Immature natural killer cell (primary cell): ENCODE measurements at regions not wholly inside any gene's neighbourhood (a gene's known extent, or its start where the extent isn't known, plus 50 kb on each side); places are given as distances from the start of the nearest gene placed in this dataset.

Experiments used
- DNase-seq, 3 donors: peaks; one replicate each; pipeline ENCODE4 v3.0.0; 2022; ENCODE audit warnings: mixed read lengths in 1 of 3
- H3K27ac Mint-ChIP-seq, 6 donors: one replicate each; pipeline ENCODE4 v1.8.0; 2020; ENCODE audit warnings: mixed read lengths in 6 of 6, mild to moderate bottlenecking in 5 of 6, inconsistent platforms in 4 of 6, moderate library complexity in 3 of 6
- H3K27me3 Mint-ChIP-seq, 3 donors: one replicate each; pipeline ENCODE4 v1.8.0; 2020 to 2021; ENCODE audit warnings: low read depth in 3 of 3, mild to moderate bottlenecking in 3 of 3, mixed read lengths in 3 of 3, moderate library complexity in 3 of 3, inconsistent platforms in 1 of 3
- H3K36me3 Mint-ChIP-seq, 3 donors: one replicate each; pipeline ENCODE4 v1.8.0; 2020; ENCODE audit warnings: mixed read lengths in 3 of 3, inconsistent platforms in 2 of 3, mild to moderate bottlenecking in 2 of 3
- H3K4me1 Mint-ChIP-seq, 2 donors: one replicate each; pipeline ENCODE4 v1.8.0; 2020; ENCODE audit warnings: inconsistent platforms in 2 of 2, mild to moderate bottlenecking in 2 of 2, mixed read lengths in 2 of 2, moderate library complexity in 1 of 2
- H3K4me3 Mint-ChIP-seq, 5 donors: one replicate each; pipeline ENCODE4 v1.8.0; 2020; ENCODE audit warnings: mild to moderate bottlenecking in 5 of 5, mixed read lengths in 5 of 5, inconsistent platforms in 3 of 5, moderate library complexity in 3 of 5
- H3K9me3 Mint-ChIP-seq, 6 donors: one replicate each; pipeline ENCODE4 v1.8.0; 2020; ENCODE audit warnings: mild to moderate bottlenecking in 6 of 6, mixed read lengths in 6 of 6, inconsistent platforms in 4 of 6, moderate library complexity in 3 of 6

DNA sequence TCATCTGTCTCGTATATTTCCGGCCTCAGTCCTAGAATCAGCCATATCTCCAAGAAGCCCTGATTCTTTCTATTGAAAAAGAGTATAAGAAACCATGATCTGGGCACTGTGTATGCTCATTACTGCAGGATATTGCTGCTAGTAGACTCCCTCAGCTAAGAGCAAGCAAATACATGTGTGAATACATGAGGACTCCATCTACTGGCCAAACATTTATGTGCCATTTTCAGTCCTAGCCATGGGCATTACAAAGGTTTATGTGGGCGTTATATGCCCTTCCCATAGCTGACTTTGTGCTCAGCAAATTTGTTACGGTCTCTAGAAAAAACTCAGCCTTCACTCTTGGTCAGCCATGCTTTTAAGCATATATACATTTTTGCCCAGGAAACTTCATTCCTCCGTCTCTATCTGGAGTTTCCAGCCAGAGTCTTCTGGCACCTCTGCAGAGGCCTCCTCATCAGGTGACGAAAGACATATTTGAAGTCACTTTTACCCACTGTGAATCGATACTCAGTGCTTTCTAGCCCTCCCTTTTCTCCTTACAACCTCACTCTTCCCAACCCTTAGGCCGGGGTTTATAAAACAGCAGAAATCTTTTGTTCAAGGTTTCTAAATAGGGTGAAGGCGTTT, 1495.6 kb upstream of the CDH6 start:
- H3K36me3 Mint-ChIP-seq: peaks cover 0 to 3% (median 0%) of the 10 kb centered on the region in 3 donors

DNA sequence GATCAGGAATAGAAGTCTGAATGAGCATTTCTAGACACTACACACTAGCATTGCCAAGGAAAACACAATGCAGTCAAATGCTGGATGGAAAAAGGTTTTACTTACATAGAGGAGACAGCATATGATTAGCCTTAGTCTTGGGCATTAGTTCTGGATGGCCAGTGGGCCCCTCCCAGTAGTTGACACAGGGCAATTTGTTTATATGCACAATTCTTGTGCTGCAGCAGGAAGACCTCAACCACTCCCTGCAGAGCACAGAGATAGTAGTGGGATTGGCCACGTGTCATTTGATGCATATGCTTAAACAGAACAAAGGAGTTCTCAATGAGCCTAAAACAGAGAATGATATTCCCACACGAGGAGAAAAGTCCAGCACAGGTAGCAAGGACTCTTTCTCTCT, 1496.2 kb upstream of the CDH6 start:
- no peaks in the 10 kb centered on the region for H3K4me1 Mint-ChIP-seq
- H3K27me3 Mint-ChIP-seq: no peaks in the 10 kb centered on the region
- DNase-seq: no peak
- peaks cover 10 to 38% (median 23%) of the 10 kb centered on the region in 6 donors for H3K9me3 Mint-ChIP-seq
- H3K4me3 Mint-ChIP-seq: no peak overlapping the region
- no peak overlapping the region for H3K27ac Mint-ChIP-seq
- H3K36me3 Mint-ChIP-seq: peaks cover 0 to 3% (median 0%) of the 10 kb centered on the region in 3 donors

More for the DNA sequence above, 1495.6 kb upstream of the CDH6 start:
- DNase-seq: no peak
- no peak overlapping the region for H3K27ac Mint-ChIP-seq
- no peaks in the 10 kb centered on the region for H3K4me1 Mint-ChIP-seq
- peaks cover 8 to 38% (median 21%) of the 10 kb centered on the region in 6 donors for H3K9me3 Mint-ChIP-seq
- no peak overlapping the region for H3K4me3 Mint-ChIP-seq
- H3K27me3 Mint-ChIP-seq: no peaks in the 10 kb centered on the region

GRCh38 chr5:29672678-29673077, 1520.8 kb upstream of the CDH6 start:
- DNase-seq: no peak
- no peaks in the 10 kb centered on the region for H3K4me1 Mint-ChIP-seq
- H3K9me3 Mint-ChIP-seq: peaks cover 2 to 61% (median 31%) of the 10 kb centered on the region in 6 donors
- no peak overlapping the region for H3K27ac Mint-ChIP-seq
- H3K4me3 Mint-ChIP-seq: no peak overlapping the region
- peaks cover 0 to 7% (median 4%) of the 10 kb centered on the region in 3 donors for H3K36me3 Mint-ChIP-seq
- peaks cover 0 to 1% (median 0%) of the 10 kb centered on the region in 3 donors for H3K27me3 Mint-ChIP-seq

DNA sequence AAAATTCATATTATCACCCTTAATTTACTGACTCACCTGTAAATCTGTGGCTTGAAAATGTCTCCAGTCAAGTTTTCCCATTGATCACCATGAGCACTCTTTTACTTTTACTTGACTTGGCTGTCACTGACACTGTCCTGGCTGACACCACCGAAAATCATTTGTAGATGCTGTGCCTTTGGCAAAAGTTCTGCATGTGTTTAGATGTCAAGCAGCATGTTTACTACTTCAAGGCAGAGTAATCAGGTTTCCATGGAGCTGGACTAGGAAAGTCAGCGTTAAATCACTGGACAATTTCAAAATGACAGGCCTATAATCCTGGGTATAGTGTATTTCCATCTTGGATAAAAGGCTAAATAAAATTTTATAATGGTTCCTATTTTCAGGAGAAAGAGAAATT, 1530.6 kb upstream of the CDH6 start:
- Mint-ChIP-seq H3K27ac (no peak overlapping the region), H3K4me3 (no peak overlapping the region), H3K36me3 (peaks cover 0 to 2% (median 0%) of the 10 kb centered on the region in 3 donors), H3K9me3 (peaks cover 3 to 52% (median 38%) of the 10 kb centered on the region in 6 donors), H3K27me3 (no peaks in the 10 kb centered on the region), H3K4me1 (no peaks in the 10 kb centered on the region)
- no peak for DNase-seq

- Mint-ChIP-seq H3K4me3 (no peak overlapping the region), H3K27ac (no peak overlapping the region), H3K27me3 (no peaks in the 10 kb centered on the region), H3K36me3 (peaks cover 0 to 4% (median 0%) of the 10 kb centered on the region in 3 donors), H3K4me1 (no peaks in the 10 kb centered on the region), H3K9me3 (peaks cover 18 to 58% (median 37%) of the 10 kb centered on the region in 6 donors)
- no peak for DNase-seq
These were observed 1538.5 kb upstream of the CDH6 start for GRCh38 chr5:29654954-29655353.

DNA sequence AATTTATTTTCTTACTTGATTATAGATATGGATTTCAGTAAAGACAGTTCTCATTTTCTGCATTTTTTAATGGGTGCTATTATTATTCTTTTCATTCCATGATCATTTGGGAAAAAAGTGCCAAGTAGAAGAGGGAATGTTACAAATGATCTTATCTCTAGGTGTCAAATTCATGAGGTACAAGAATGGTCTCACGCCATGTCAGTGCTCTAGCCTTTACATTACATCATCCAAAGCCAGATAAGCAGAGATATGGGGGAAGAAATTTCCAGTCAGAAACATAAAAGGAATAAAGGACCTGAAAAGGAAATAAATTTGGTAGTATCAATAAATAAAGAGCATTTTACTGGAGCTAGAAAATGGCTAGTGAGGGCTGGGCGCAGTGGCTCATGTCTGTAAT, 1544.2 kb upstream of the CDH6 start:
- Mint-ChIP-seq H3K4me1 (no peaks in the 10 kb centered on the region), H3K27ac (no peak overlapping the region), H3K4me3 (no peak overlapping the region), H3K9me3 (peaks cover 11 to 45% (median 38%) of the 10 kb centered on the region in 6 donors), H3K36me3 (peaks cover 0 to 5% (median 2%) of the 10 kb centered on the region in 3 donors), H3K27me3 (peaks cover 0 to 3% (median 0%) of the 10 kb centered on the region in 3 donors)
- DNase-seq: no peak

GRCh38 chr5:29642601-29643000, 1550.9 kb upstream of the CDH6 start:
- Mint-ChIP-seq H3K4me1 (no peaks in the 10 kb centered on the region), H3K27ac (peak overlapping the region in 1 of 6 donors; percentile 54), H3K9me3 (peaks cover 12 to 53% (median 42%) of the 10 kb centered on the region in 6 donors), H3K27me3 (peaks cover 0 to 9% (median 0%) of the 10 kb centered on the region in 3 donors), H3K36me3 (peaks cover 0 to 6% (median 0%) of the 10 kb centered on the region in 3 donors), H3K4me3 (no peak overlapping the region)
- no peak for DNase-seq

- no peak overlapping the region for H3K4me3 Mint-ChIP-seq
- H3K36me3 Mint-ChIP-seq: peaks cover 0 to 3% (median 0%) of the 10 kb centered on the region in 3 donors
- no peak overlapping the region for H3K27ac Mint-ChIP-seq
- no peaks in the 10 kb centered on the region for H3K4me1 Mint-ChIP-seq
- DNase-seq: no peak
- no peaks in the 10 kb centered on the region for H3K27me3 Mint-ChIP-seq
- peaks cover 9 to 59% (median 38%) of the 10 kb centered on the region in 6 donors for H3K9me3 Mint-ChIP-seq
These were observed 1579.3 kb upstream of the CDH6 start for GRCh38 chr5:29614206-29614605.

- no peaks in the 10 kb centered on the region for H3K27me3 Mint-ChIP-seq
- H3K9me3 Mint-ChIP-seq: peaks cover 7 to 63% (median 43%) of the 10 kb centered on the region in 6 donors
- H3K4me1 Mint-ChIP-seq: no peaks in the 10 kb centered on the region
- H3K4me3 Mint-ChIP-seq: no peak overlapping the region
- DNase-seq: no peak
- peaks cover 0 to 3% (median 0%) of the 10 kb centered on the region in 3 donors for H3K36me3 Mint-ChIP-seq
- no peak overlapping the region for H3K27ac Mint-ChIP-seq
These were observed 1605.2 kb upstream of the CDH6 start for GRCh38 chr5:29588236-29588635.

GRCh38 chr5:29587832-29588231, 1605.7 kb upstream of the CDH6 start:
- H3K27me3 Mint-ChIP-seq: no peaks in the 10 kb centered on the region
- peaks cover 0 to 3% (median 0%) of the 10 kb centered on the region in 3 donors for H3K36me3 Mint-ChIP-seq
- no peak for DNase-seq
- no peaks in the 10 kb centered on the region for H3K4me1 Mint-ChIP-seq
- H3K9me3 Mint-ChIP-seq: peaks cover 7 to 63% (median 43%) of the 10 kb centered on the region in 6 donors
- no peak overlapping the region for H3K4me3 Mint-ChIP-seq
- no peak overlapping the region for H3K27ac Mint-ChIP-seq

DNA sequence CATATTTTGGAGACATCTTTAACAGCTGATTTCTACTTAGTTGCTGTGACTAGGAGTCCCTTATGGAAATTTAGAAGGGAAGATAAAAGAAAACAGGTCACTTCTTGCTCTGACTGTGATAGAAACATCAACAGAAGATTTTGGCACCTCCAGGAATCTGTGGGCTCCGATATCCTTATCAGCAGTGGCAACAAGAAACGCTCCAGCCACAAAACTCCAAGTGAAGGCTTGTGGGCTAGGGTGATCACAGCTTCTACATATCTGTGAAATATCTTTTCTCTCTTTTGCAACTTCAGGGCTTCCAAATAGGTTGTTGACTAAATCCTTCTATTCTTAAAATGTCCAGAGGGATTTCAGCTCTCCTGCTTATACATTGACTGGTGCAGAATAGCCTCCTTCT, 1625.5 kb upstream of the CDH6 start:
- no peak for DNase-seq
- Mint-ChIP-seq H3K4me3 (no peak overlapping the region), H3K4me1 (no peaks in the 10 kb centered on the region), H3K27me3 (peaks cover 0 to 2% (median 1%) of the 10 kb centered on the region in 3 donors), H3K9me3 (peaks cover 5 to 43% (median 32%) of the 10 kb centered on the region in 6 donors), H3K27ac (no peak overlapping the region), H3K36me3 (no peaks in the 10 kb centered on the region)

DNA sequence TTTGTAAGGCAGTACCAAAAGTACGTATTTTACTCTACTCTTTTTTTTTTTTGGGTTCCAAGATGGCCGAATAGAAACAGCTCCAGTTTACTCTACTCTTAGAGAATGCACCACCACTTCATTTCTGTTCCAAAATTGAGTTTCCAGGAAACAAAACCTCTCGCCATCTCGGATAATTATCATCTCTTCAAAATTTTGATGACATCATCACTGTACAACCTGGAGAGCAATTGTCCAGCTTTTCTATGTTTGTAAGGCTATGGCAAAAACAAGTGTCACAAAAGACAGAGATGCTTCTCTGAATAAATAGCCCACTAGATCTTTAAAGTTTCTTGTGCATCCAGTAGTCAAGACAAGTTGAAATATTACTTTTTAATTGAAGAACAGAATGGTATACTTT, 1631.9 kb upstream of the CDH6 start:
- no peaks in the 10 kb centered on the region for H3K36me3 Mint-ChIP-seq

GRCh38 chr5:29550523-29550922, 1643.0 kb upstream of the CDH6 start:
- no peak overlapping the region for H3K4me3 Mint-ChIP-seq

More for the DNA sequence above, 1631.9 kb upstream of the CDH6 start:
- Mint-ChIP-seq H3K27ac (no peak overlapping the region), H3K4me1 (no peaks in the 10 kb centered on the region), H3K4me3 (no peak overlapping the region), H3K9me3 (peaks cover 0 to 32% (median 21%) of the 10 kb centered on the region in 6 donors), H3K27me3 (peaks cover 0 to under 1% (median 0%) of the 10 kb centered on the region in 3 donors)
- no peak for DNase-seq

GRCh38 chr5:29548262-29548661, 1645.2 kb upstream of the CDH6 start:
- Mint-ChIP-seq H3K27ac (no peak overlapping the region), H3K4me3 (no peak overlapping the region), H3K9me3 (peaks cover 17 to 52% (median 38%) of the 10 kb centered on the region in 6 donors), H3K4me1 (no peaks in the 10 kb centered on the region), H3K27me3 (no peaks in the 10 kb centered on the region), H3K36me3 (peaks cover 0 to 4% (median 0%) of the 10 kb centered on the region in 3 donors)
- DNase-seq: no peak

More at GRCh38 chr5:29550523-29550922, 1643.0 kb upstream of the CDH6 start:
- H3K27me3 Mint-ChIP-seq: peaks cover 0 to 3% (median 2%) of the 10 kb centered on the region in 3 donors
- no peak overlapping the region for H3K27ac Mint-ChIP-seq
- no peaks in the 10 kb centered on the region for H3K4me1 Mint-ChIP-seq
- no peak for DNase-seq
- H3K36me3 Mint-ChIP-seq: peaks cover 0 to 4% (median 0%) of the 10 kb centered on the region in 3 donors
- peaks cover 18 to 52% (median 47%) of the 10 kb centered on the region in 6 donors for H3K9me3 Mint-ChIP-seq
